ENCODE measurements at regions not wholly inside any gene's neighbourhood (a gene's known extent, or its start where the extent isn't known, plus 50 kb on each side); places are given as distances from the start of the nearest gene placed in this dataset.

DNA sequence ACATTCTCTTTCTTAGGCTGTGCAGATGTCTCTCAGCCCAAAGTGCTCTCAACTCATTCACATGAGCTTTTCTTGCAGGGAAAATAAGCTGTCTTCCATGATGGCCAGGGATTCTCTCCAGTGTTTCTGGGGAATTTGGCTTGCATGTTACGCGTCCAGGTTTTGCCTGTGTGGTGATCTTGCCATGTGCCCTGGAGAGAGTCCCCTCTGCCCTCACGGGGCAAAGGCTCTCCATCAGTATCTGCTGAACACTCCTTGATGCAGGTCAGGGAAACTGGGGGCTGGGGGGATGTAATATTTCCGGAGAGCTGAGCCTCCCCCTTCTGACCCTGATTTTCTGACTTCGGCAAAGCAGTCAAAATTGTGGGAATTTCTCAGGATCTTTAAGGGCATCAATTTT lies 87.6 kb downstream of the ACKR3 start:
- TF ChIP-seq EZH2 (IDR thresholded peaks at IDR 0.05; ENCODE audit: low read depth): no peak
- TF ChIP-seq, protein P1, sequence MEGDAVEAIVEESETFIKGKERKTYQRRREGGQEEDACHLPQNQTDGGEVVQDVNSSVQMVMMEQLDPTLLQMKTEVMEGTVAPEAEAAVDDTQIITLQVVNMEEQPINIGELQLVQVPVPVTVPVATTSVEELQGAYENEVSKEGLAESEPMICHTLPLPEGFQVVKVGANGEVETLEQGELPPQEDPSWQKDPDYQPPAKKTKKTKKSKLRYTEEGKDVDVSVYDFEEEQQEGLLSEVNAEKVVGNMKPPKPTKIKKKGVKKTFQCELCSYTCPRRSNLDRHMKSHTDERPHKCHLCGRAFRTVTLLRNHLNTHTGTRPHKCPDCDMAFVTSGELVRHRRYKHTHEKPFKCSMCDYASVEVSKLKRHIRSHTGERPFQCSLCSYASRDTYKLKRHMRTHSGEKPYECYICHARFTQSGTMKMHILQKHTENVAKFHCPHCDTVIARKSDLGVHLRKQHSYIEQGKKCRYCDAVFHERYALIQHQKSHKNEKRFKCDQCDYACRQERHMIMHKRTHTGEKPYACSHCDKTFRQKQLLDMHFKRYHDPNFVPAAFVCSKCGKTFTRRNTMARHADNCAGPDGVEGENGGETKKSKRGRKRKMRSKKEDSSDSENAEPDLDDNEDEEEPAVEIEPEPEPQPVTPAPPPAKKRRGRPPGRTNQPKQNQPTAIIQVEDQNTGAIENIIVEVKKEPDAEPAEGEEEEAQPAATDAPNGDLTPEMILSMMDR (conservative IDR thresholded peaks at IDR 0.05): no peak
